Bone marrow (tissue), 2 donors: ENCODE measurements at regions not wholly inside any gene's neighbourhood (a gene's known extent, or its start where the extent isn't known, plus 50 kb on each side); places are given as distances from the start of the nearest gene placed in this dataset.
"Not testable (repeated sequence)": the region's sequence is repeated elsewhere in the genome, so short reads cannot be mapped to it uniquely, and the experiment has no call there.

ENCODE experiments used
- DNase-seq, 2 donors: peaks; one replicate each; lab custom pipeline; 2025; lab: John Stamatoyannopoulos, UW

GRCh38 chr7:85890244-85890811 is 703.5 kb upstream of the SEMA3D start:
- no peak for DNase-seq

GRCh38 chr7:85887133-85887532 is 700.3 kb upstream of the SEMA3D start:
- no peak for DNase-seq

DNA sequence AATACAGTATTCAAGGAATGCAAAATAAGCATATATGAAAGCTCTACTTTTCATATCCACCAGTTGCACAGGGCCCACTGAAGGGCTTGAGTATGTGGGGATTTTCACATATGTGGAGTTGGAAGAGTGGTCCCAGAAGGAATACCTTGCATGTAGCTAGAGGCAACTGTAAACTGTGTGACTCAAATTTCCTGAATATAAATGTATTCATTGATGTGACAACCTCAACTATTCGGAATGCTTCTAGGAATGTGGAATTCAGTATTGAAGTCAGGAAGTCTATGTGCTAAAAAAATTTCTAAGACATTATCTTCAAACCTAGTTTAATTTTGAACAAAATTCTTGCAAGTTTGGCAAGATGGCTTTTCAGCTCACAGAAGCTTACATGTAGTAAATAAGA is 695.5 kb upstream of the SEMA3D start:
- DNase-seq, result no peak

DNA sequence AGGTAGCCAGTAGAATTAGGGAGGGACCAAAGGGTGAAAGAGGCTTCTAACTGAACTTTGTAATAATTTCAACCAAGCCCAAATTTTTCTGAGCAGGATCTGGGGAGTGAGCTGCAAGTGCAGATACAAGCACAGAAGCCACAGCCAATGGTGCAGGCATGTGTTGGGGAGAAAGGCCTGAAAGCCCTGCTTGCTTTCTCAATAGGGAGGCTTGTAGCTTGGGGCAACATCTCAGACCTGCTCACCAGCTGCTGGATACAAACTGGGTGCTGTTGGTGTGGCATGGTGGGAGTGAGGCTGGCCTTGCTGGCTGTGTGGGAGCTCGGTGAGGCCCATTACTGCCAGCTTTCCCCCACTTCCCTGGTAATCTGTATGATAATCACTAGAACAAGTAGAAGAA is 688.5 kb upstream of the SEMA3D start:
- DNase-seq, result no peak

DNA sequence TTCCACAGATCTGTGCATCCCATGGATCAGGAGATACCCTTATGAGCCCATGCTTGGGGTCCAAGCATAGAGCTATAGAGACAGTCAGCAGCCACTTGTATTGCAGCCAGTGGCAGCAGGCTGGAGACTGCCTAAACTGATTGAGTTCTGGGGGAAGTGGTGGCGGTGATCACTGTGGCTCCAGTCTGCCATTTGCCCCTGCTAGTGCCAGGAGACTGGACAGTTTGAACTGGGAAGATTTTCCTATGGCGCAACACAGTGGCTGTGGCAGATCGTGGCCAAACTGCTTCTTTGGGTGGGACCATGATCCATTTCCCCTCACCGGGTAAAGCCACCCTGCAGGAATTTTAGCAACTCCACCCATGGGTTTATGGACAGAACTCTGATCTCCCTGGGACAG is 679.7 kb upstream of the SEMA3D start:
- no peak for DNase-seq

GRCh38 chr7:85851571-85852193 is 664.8 kb upstream of the SEMA3D start:
- DNase-seq, result peak in 1 of 2 donors; percentile 20

DNA sequence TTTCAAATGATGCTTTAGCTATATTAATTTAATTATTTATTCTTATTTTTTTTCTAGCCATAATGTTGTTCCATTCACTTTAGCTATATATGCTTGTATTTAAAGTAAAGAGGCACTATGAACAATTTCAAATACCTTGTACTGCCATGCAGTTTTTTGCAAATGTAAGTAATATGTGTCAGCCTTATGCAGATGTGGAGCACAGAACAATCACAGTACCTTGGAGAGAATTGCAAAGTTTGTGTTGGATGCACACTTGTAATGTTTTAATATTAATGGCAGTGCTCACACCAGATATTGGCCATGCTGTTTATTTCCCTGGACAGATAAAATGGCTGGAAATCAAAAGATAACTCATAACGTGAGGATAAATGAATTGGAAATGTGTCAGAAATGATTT is 663.5 kb upstream of the SEMA3D start:
- no peak for DNase-seq

DNA sequence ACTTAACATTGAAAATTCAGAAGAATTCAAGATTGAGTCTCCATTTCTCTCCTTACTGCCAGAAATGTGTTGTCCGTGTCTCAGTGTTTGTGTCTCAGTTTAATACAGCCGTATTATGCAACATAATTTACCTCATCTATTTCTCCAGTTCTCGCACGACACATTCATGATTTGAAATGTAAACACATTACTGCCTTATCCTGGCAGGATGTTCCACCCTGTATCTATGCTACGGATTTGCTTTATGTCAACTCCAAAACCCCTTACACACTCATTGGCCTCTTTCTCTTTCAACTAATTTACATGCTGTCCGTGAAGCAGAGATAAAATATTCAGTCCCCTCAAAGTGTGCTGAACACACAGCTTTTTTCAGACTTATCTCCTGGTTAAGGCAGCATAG is 653.7 kb upstream of the SEMA3D start:
- no peak for DNase-seq

- DNase-seq, result no peak
Observed at GRCh38 chr7:85833066-85833465, 646.2 kb upstream of the SEMA3D start.

DNA sequence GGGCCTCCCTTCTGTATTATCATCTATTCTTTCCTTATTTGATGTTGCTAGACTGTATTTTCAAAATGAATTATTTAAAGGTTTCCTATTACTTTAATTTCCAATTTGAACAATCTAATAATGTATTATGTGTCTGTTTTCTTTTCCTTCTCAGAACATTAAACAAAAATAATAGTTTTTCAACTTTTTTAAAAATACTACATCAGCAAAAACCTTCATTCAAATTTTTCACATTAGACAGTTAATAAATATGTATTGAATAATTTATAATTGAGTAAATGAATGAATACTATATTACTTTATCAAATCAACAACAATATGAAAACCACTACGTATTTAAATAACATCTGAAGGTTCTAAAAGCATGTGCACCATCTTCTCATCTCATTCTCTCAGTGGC is 644.1 kb upstream of the SEMA3D start:
- DNase-seq, result no peak

GRCh38 chr7:85829817-85830432 is 643.1 kb upstream of the SEMA3D start:
- DNase-seq, result no peak

DNA sequence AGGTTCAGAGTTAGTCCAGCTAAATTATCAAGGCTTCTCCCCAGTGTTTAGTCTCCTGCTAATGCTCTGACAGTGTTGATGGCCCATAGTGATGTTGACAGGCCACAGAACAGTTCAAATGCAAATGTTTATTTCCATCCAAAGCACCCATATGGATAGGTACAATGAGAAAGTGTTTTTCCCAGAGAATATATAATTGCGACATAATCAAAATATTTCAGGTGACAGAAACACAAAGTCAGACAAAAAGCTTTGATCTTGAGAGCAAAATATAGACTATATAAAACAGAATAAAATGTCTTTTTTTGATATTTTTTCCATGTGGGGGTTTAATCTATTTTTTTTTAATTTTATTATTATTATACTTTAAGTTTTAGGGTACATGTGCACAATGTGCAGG is 642.3 kb upstream of the SEMA3D start:
- DNase-seq, result no peak

GRCh38 chr7:85828614-85829013 is 641.8 kb upstream of the SEMA3D start:
- no peak for DNase-seq

- DNase-seq, result no peak
Observed at GRCh38 chr7:85823396-85824080, 636.7 kb upstream of the SEMA3D start.

GRCh38 chr7:85821926-85822325 is 635.1 kb upstream of the SEMA3D start:
- DNase-seq, result no peak

DNA sequence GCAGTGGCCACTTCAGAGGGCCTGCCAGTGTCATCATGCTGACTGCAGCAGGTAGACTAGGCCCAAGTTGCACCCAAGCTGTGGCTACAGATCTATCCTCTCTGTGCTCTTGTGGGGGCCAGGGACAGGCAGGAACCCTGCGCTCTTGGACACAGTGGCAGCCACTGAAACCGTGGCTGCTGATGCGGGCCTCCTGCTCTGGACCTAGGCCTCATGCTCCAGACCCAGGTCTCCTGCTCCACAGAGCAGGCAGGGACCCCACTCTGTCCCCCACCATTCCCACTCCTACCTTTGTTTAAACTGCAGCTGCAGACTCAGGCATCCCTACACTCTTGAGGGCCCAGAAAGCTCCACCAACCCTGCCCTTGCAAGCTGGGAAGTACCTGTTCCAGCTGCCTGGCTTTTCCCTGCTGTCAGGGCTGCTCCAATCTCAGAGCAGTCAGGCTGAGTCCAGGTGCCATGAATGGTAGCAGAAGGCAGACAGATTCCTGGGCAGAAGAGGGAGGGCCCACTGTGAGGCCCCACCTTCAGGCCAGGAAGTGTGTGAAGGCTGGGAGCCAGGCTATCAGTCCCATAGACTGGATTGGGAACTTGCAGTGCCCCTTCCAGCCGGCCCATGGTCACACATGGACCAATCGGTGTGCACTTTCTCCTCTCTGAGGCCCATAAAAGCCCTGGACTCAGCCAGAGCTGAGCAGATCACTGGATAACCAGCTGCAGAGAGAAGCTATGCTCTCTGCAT is 634.0 kb upstream of the SEMA3D start:
- no peak for DNase-seq

- DNase-seq, result no peak
Observed at GRCh38 chr7:85815526-85815925, 628.7 kb upstream of the SEMA3D start.

GRCh38 chr7:85806321-85806720 is 619.5 kb upstream of the SEMA3D start:
- no peak for DNase-seq

- no peak for DNase-seq
Observed at GRCh38 chr7:85805656-85806055, 618.8 kb upstream of the SEMA3D start.

DNA sequence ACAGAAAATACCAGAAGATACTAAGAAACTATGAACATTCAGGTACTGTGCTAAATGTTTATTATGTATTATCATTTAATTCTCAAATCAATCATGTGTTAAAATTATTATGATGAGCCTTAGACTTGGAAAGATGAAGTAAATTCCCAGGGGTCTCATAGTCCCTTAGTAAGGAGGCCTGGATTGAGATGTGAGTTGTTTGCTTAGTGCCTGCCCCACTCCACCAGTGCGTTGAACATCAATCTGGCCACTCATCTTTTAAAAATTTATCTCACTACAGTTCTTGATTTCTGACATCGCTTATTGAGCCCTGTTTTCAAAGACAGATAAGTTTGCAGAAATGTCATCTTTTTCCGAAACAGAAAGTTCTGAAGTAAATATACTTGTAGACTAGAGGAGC is 618.4 kb upstream of the SEMA3D start:
- no peak for DNase-seq

GRCh38 chr7:85802211-85802610 is 615.4 kb upstream of the SEMA3D start:
- DNase-seq, result no peak

GRCh38 chr7:85796956-85797355 is 610.1 kb upstream of the SEMA3D start:
- DNase-seq, result no peak

DNA sequence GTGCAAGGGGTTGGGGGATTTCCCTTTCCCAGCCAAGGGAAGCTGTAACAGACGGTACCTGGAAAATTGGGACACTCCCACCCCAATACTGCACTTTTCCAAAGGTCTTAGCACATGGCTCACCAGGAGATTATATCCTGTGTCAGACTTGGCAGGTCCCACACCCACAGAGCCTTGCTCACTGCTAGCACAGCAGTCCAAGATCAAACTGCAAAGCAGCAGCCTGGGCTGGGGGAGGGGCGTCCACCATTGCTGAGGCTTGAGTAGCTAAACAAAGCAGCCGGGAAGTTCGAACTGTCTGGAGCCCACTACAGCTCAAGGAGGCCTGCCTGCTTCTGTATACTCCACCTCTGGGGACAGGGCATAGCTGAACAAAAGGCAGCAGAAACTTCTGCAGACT is 604.2 kb upstream of the SEMA3D start:
- DNase-seq, result not testable (repeated sequence)
